IPS-18c (cell line): ENCODE measurements at regions not wholly inside any gene's neighbourhood (a gene's known extent, or its start where the extent isn't known, plus 50 kb on each side); places are given as distances from the start of the nearest gene placed in this dataset.

Experiments used
- H3K4me3 ChIP-seq: 2 replicates; pipeline ENCODE4 v1.7.0; 2013; ENCODE audit warnings: low read depth, mild to moderate bottlenecking, low read length, moderate library complexity; ENCODE audit not compliant: insufficient read depth
- H3K9me3 ChIP-seq: one replicate; pipeline ENCODE4 v1.6.1; 2013; ENCODE audit warnings: mild to moderate bottlenecking, low read length, moderate library complexity; ENCODE audit not compliant: control insufficient read depth, insufficient read depth

- no peak overlapping the region for H3K4me3 ChIP-seq
- no peaks in the 10 kb centered on the region for H3K9me3 ChIP-seq
Measured at GRCh38 chr1:30819244-30819571, 61.6 kb upstream of the LAPTM5 start.

GRCh38 chr1:30818568-30819243 is 61.1 kb upstream of the LAPTM5 start:
- H3K4me3 ChIP-seq = no peak overlapping the region
- H3K9me3 ChIP-seq = no peaks in the 10 kb centered on the region

GRCh38 chr1:30817548-30817947 is 60.0 kb upstream of the LAPTM5 start:
- H3K4me3 ChIP-seq = no peak overlapping the region

DNA sequence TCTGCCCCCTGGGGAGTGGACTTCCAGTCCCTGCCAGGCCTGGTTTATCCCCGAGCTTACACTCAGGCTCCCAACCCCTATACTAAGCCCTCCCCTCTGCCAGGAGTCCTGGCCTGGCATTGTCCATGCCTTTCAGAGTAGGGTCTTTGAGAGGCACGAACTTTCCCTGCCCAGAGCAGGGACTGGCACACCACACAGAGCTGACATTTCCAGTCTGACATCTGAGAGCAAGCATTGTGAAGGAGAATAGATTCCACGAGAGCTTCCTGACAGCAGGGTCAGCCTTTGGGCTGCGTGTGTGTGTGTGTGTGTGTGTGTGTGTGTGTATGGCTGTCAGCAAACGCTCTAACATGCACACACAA is 59.5 kb upstream of the LAPTM5 start:
- H3K4me3 ChIP-seq = no peak overlapping the region
- no peaks in the 10 kb centered on the region for H3K9me3 ChIP-seq

More at GRCh38 chr1:30817548-30817947, 60.0 kb upstream of the LAPTM5 start:
- H3K9me3 ChIP-seq = no peaks in the 10 kb centered on the region

- H3K4me3 ChIP-seq = peak overlapping the region; percentile 24
Measured at GRCh38 chr1:30816211-30817076, 58.9 kb upstream of the LAPTM5 start.

GRCh38 chr1:30815556-30815955 is 58.0 kb upstream of the LAPTM5 start:
- Histone ChIP-seq H3K4me3 (no peak overlapping the region), H3K9me3 (no peaks in the 10 kb centered on the region)

More at GRCh38 chr1:30816211-30817076, 58.9 kb upstream of the LAPTM5 start:
- no peaks in the 10 kb centered on the region for H3K9me3 ChIP-seq

GRCh38 chr1:30814292-30814691 is 56.7 kb upstream of the LAPTM5 start:
- H3K9me3 ChIP-seq = no peaks in the 10 kb centered on the region

DNA sequence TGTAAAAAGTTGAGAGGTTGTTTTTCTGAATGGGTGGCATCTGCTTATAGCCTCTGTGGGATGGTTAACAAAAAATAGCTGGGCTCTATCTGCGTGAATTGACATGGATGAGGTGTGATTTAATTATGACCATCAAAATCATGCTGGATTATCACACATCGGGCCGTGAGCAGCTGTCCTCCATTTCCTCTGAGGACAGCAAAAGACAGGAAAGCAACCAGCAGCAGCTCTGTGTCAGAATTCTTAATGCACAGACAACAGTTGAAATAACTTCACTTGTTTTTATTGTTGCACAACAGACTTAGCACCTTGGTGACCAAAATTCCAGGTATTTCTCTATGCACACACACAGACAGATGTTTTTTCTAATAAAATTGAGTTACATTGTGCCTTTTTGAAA is 54.5 kb upstream of the LAPTM5 start:
- no peaks in the 10 kb centered on the region for H3K9me3 ChIP-seq
- no peak overlapping the region for H3K4me3 ChIP-seq

More at GRCh38 chr1:30814292-30814691, 56.7 kb upstream of the LAPTM5 start:
- no peak overlapping the region for H3K4me3 ChIP-seq

GRCh38 chr1:30811187-30811586 is 53.6 kb upstream of the LAPTM5 start:
- no peak overlapping the region for H3K4me3 ChIP-seq
- H3K9me3 ChIP-seq = no peaks in the 10 kb centered on the region

DNA sequence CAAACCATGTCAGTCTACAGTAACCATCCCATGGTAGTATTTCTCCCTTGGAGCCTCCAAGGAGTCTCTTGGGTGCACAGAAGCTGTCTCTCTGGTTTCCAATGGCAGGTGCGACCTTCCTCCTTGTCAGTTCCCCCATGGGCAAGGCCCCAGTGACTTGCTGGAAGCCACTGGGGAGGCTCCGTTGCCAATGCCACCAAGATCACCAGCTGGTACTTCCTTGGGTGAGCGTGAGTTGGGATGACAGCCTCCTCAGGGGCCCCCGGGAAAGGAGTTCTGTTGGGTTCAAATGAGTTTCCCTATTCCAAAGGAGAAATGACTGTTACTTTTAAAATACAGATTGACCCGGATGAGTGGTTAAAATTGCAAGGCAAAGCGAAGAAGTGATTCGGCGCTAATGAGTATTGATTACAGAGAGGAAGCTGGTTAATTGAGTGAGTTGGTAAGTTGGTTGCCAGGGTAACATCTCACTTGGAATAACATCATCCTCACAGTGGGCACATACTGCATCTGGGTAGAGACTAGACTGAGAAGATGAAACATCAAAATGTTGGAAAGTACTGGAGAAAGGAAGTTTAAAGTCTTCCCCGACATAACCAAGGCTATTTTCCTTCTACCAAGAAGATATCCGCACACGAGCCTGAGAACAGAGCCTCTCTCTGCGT is 53.0 kb upstream of the LAPTM5 start:
- Histone ChIP-seq H3K4me3 (no peak overlapping the region), H3K9me3 (no peaks in the 10 kb centered on the region)

- no peak overlapping the region for H3K4me3 ChIP-seq
- H3K9me3 ChIP-seq = no peaks in the 10 kb centered on the region
Measured at GRCh38 chr1:30809514-30810263, 52.1 kb upstream of the LAPTM5 start.

- H3K9me3 ChIP-seq = no peaks in the 10 kb centered on the region
- no peak overlapping the region for H3K4me3 ChIP-seq
Measured at GRCh38 chr1:30808067-30808662, 50.6 kb upstream of the LAPTM5 start.

- Histone ChIP-seq H3K4me3 (no peak overlapping the region), H3K9me3 (no peaks in the 10 kb centered on the region)
Measured at GRCh38 chr1:30807318-30808066, 49.9 kb upstream of the LAPTM5 start.
